ENCODE measurements at regions not wholly inside any gene's neighbourhood (a gene's known extent, or its start where the extent isn't known, plus 50 kb on each side); places are given as distances from the start of the nearest gene placed in this dataset.

DNA sequence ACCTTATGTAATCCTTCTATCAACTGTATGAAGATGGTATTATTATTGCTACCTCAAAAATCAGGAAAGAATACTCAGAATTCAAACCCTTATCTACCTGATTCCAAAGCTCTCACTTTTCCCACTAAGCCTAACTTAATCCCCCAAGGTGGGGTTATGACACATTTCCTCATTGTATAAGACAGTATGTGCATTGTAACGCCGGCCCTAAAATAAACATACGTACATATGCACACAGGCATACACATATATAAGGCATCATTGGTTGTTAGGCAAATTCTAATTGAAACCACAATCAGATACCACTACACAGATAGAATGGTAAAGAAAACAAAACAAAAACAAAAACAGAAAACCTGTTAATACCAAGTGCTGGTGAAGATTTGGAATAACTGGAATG is 556.5 kb downstream of the INHBA start:
- no peak for DNase-seq (ENCODE audit: low spot score)
- H3K4me3 ChIP-seq: no peak overlapping the region
- no peaks in the 10 kb centered on the region for H3K4me1 ChIP-seq
- TF ChIP-seq, protein P1, sequence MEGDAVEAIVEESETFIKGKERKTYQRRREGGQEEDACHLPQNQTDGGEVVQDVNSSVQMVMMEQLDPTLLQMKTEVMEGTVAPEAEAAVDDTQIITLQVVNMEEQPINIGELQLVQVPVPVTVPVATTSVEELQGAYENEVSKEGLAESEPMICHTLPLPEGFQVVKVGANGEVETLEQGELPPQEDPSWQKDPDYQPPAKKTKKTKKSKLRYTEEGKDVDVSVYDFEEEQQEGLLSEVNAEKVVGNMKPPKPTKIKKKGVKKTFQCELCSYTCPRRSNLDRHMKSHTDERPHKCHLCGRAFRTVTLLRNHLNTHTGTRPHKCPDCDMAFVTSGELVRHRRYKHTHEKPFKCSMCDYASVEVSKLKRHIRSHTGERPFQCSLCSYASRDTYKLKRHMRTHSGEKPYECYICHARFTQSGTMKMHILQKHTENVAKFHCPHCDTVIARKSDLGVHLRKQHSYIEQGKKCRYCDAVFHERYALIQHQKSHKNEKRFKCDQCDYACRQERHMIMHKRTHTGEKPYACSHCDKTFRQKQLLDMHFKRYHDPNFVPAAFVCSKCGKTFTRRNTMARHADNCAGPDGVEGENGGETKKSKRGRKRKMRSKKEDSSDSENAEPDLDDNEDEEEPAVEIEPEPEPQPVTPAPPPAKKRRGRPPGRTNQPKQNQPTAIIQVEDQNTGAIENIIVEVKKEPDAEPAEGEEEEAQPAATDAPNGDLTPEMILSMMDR (IDR thresholded peaks at IDR 0.05): no peak
- no peaks in the 10 kb centered on the region for H3K27me3 ChIP-seq
- no peaks in the 10 kb centered on the region for H3K9me3 ChIP-seq
- H3K27ac ChIP-seq: no peak overlapping the region
- H3K36me3 ChIP-seq: no peaks in the 10 kb centered on the region

DNA sequence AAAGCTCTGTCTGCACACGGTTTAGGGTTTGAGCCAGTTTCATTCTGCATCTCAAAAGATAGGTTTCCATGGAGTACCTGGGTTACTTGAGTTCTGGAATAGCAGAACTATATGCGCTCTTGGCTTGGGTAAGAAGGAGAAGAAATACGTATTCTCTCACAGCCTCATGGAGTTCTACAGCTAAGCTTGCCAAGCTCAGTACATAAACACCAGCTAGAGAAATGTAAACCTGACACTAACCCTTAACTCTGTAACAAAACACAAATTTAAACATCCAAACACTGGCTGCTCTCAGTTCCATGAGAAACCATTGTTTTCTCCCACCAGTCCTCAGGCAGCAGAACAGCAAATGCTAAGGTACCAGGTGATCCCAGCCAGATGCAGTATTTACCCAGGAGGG is 557.2 kb downstream of the INHBA start:
- Histone ChIP-seq H3K27ac (no peak overlapping the region), H3K36me3 (no peaks in the 10 kb centered on the region), H3K4me1 (no peaks in the 10 kb centered on the region), H3K4me3 (no peak overlapping the region), H3K9me3 (no peaks in the 10 kb centered on the region), H3K27me3 (no peaks in the 10 kb centered on the region)
- TF ChIP-seq, protein P1 (IDR thresholded peaks at IDR 0.05): no peak
- no peak for DNase-seq (ENCODE audit: low spot score)

DNA sequence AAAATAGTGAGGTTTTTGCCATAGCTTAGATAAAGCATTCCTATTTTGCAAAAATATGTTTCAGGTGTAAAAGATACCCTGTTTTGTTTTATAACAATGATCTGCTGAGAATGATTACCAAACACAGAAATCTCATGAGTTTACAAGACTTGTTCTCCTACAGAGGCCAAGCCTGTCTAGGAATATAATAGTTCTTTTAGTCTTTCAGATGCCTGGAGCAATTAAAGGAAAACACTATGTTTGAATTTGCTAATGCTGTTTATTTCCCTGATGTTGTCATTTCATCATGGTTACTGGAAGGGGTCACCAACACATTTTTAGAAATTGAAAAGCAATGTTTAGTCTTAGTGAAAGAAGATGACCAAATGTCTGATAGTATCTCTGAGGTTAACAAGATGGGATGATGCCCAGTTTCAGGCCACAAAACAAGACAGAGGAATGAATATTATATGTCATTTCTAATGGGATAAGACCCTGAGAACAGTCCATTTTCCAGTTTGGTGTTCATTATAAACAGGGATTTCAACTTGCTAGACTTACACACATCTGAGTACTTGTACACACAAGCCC is 559.9 kb downstream of the INHBA start:
- no peak for DNase-seq (ENCODE audit: low spot score)
- no peak overlapping the region for H3K27ac ChIP-seq
- H3K27me3 ChIP-seq: no peaks in the 10 kb centered on the region
- H3K36me3 ChIP-seq: no peaks in the 10 kb centered on the region
- no peaks in the 10 kb centered on the region for H3K4me1 ChIP-seq
- TF ChIP-seq, protein P1 (IDR thresholded peaks at IDR 0.05): no peak
- no peak overlapping the region for H3K4me3 ChIP-seq
- no peaks in the 10 kb centered on the region for H3K9me3 ChIP-seq

DNA sequence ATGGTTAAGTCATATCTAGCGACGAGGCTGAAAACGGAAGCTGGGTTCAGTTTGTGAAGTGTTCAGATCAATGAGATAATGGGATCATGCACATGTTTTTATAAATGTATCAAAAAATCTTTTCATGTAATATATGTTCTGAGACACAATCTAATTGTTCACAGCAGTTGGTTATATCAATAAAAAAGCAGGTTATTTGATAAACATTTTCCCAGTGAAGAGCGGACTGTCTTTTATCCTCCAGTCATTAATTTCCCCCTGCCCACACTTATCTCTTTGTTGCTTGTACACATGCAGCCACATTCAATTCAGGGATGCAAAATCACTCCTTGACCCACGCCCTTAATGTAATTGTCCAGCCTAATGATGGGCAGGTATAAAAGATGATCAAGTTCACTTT is 563.1 kb downstream of the INHBA start:
- TF ChIP-seq, protein P1 (IDR thresholded peaks at IDR 0.05): no peak
- DNase-seq (ENCODE audit: low spot score): no peak
- Histone ChIP-seq H3K27ac (no peak overlapping the region), H3K4me1 (no peaks in the 10 kb centered on the region), H3K4me3 (no peak overlapping the region), H3K36me3 (no peaks in the 10 kb centered on the region), H3K9me3 (no peaks in the 10 kb centered on the region), H3K27me3 (no peaks in the 10 kb centered on the region)

DNA sequence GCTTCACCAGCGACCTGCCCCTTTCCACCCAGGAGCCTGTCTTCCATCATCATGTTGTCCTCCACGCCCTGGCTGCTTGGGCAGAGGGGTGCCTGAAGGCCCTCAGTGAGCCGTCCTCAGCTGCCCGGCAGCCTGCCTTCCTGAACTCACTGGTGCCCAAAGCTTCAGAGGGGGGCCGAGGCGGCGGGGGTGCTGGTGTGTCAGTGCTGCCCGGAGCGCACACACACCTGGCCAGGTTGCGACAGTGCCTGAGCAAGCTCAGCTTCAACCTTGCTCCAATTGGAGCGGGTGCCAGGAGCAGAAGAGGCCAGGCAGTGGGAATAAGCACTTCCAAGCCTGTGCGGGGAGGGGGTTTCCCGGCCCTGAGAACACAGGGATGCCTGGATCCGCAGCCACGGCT is 566.3 kb downstream of the INHBA start:
- H3K4me1 ChIP-seq: no peaks in the 10 kb centered on the region
- H3K9me3 ChIP-seq: no peaks in the 10 kb centered on the region
- DNase-seq (ENCODE audit: low spot score): no peak
- H3K36me3 ChIP-seq: no peaks in the 10 kb centered on the region
- TF ChIP-seq, protein P1 (IDR thresholded peaks at IDR 0.05): no peak
- H3K27ac ChIP-seq: no peak overlapping the region
- H3K4me3 ChIP-seq: no peak overlapping the region
- H3K27me3 ChIP-seq: no peaks in the 10 kb centered on the region

DNA sequence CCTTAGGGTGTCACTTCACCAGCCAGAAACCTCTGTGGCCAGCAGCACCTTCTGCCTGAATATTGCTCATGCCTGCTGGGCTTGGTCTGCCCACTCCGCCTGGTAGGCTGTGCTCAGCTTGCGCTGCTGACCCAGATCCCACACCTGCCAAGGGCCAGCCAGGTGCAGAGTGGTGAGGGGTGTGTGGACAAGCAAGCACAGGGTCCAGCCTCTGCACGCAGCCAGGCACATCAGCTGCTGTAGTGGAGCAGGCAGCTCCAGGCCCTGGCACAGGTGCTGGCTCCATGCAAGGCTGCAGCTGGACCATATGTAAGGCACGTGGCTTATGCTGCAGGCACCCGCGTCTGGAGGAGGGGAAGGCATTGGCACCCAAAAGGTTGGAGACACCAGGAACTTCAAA is 567.4 kb downstream of the INHBA start:
- Histone ChIP-seq H3K27ac (no peak overlapping the region), H3K4me1 (no peaks in the 10 kb centered on the region), H3K9me3 (no peaks in the 10 kb centered on the region), H3K27me3 (no peaks in the 10 kb centered on the region), H3K36me3 (no peaks in the 10 kb centered on the region), H3K4me3 (no peak overlapping the region)
- DNase-seq (ENCODE audit: low spot score): no peak
- TF ChIP-seq, protein P1 (IDR thresholded peaks at IDR 0.05): no peak
